Caco-2 (cell line): ENCODE measurements at regions not wholly inside any gene's neighbourhood (a gene's known extent, or its start where the extent isn't known, plus 50 kb on each side); places are given as distances from the start of the nearest gene placed in this dataset.

Experiments
- BruUV-seq: library from RNA; stranded (reverse); fragments of 400-500 nt; replicated peaks from 2 replicates; lab custom pipeline; 2021; lab: Mats Ljungman, UMichigan
- CTCF ChIA-PET: fragments of 300-600 bp; sonication (Branson Sonifier 250); formaldehyde crosslinking; loops from one replicate; lab custom pipeline; 2022; ENCODE audit warnings: antibody characterized with exemption; lab: Charles Lee
- POLR2A ChIA-PET: fragments of 300-600 bp; sonication (Branson Sonifier 250); formaldehyde crosslinking; loops from one replicate; lab custom pipeline; 2022; ENCODE audit warnings: antibody characterized with exemption; lab: Charles Lee
- DNase-seq, 2 experiments: peaks; one replicate each; pipeline versions ENCODE4 v3.0.0 to v3.0.0-alpha.2; 2020 to 2022
- H3K27me3 ChIP-seq: replicated peaks from 2 replicates; pipeline ENCODE4 v1.6.0; 2011; ENCODE audit warnings: low read length; ENCODE audit not compliant: control insufficient read depth, insufficient read depth
- H3K36me3 ChIP-seq: 2 replicates; pipeline ENCODE4 v1.5.1; 2011; ENCODE audit warnings: low read length; ENCODE audit not compliant: control insufficient read depth, insufficient read depth
- H3K4me1 ChIP-seq: fragments of 250-450 bp; sonication (Bioruptor Pico); 2 replicates; pipeline ENCODE4 v1.5.1; 2020; ENCODE audit warnings: mild to moderate bottlenecking
- H3K4me3 ChIP-seq: 2 replicates; pipeline ENCODE4 v1.5.1; 2011; ENCODE audit warnings: low read depth, mild to moderate bottlenecking, control low read depth, low read length
- H3K9me3 ChIP-seq: fragments of 250-450 bp; sonication (Bioruptor Pico); 2 replicates; pipeline ENCODE4 v1.5.1; 2020; ENCODE audit warnings: mild to moderate bottlenecking, moderate library complexity
- H3K27ac Mint-ChIP-seq: one replicate; pipeline ENCODE4 v1.8.0; 2022; ENCODE audit warnings: mixed read lengths; ENCODE audit not compliant: unreplicated experiment
- H3K27me3 Mint-ChIP-seq: one replicate; pipeline ENCODE4 v1.8.0; 2022; ENCODE audit warnings: mixed read lengths; ENCODE audit not compliant: insufficient read depth, unreplicated experiment
- H3K36me3 Mint-ChIP-seq: one replicate; pipeline ENCODE4 v1.8.0; 2022; ENCODE audit warnings: mild to moderate bottlenecking, mixed read lengths; ENCODE audit not compliant: insufficient read depth, unreplicated experiment
- H3K4me1 Mint-ChIP-seq: one replicate; pipeline ENCODE4 v1.8.0; 2022; ENCODE audit warnings: low read depth, mixed read lengths; ENCODE audit not compliant: unreplicated experiment
- H3K4me3 Mint-ChIP-seq: one replicate; pipeline ENCODE4 v1.8.0; 2022; ENCODE audit warnings: mild to moderate bottlenecking, moderate library complexity, mixed read lengths; ENCODE audit not compliant: unreplicated experiment
- H3K9me3 Mint-ChIP-seq: one replicate; pipeline ENCODE4 v1.8.0; 2022; ENCODE audit warnings: mixed read lengths; ENCODE audit not compliant: unreplicated experiment
- intact Hi-C: fragments of 100-400 bp; cut with micrococcal nuclease; formaldehyde crosslinking; loops from one replicate; pipeline ENCODE4 v1.10.0; 2022; ENCODE audit not compliant: unreplicated experiment
- TF ChIP-seq, protein P1 (sequence below), 2 experiments: fragments of 200-600 bp in 1 of 2; IDR thresholded peaks; 1 replicate in 1 of 2; 2 replicates in 1 of 2; pipeline versions ENCODE4 v1.5.1 to v1.8.0; 2011 to 2022; ENCODE audit warnings: antibody characterized with exemption in 1 of 2, control low read depth in 1 of 2, inconsistent platforms in 1 of 2, low read depth in 1 of 2, low read length in 1 of 2, mild to moderate bottlenecking in 1 of 2, moderate library complexity in 1 of 2; ENCODE audit not compliant: insufficient read depth in 1 of 2, severe bottlenecking in 1 of 2, unreplicated experiment in 1 of 2

DNA sequence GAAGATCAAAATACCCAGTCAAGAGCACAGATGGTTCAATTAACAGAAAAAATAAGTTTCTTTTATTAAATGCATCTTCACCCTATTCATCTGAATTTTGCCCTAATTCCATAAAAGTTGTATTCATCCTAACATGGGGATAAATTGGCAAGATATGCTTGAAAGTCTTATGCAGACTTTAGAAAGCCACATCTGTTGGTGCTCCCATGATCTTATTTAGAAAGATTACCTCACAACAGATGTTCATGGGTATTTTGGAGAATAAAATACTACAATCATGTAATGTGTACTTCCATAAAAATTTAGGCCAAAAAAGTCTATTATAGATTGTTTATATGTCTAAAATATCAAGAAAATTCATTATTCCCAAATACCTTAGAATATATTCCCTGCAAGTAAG, 510.3 kb downstream of the TECRL start:
- Mint-ChIP-seq H3K4me1 (no peaks in the 10 kb centered on the region), H3K36me3 (no peaks in the 10 kb centered on the region), H3K9me3 (no peaks in the 10 kb centered on the region), H3K4me3 (no peak overlapping the region), H3K27ac (no peak overlapping the region), H3K27me3 (no peaks in the 10 kb centered on the region)
- Histone ChIP-seq H3K4me1 (no peaks in the 10 kb centered on the region), H3K27me3 (no peaks in the 10 kb centered on the region), H3K4me3 (no peak overlapping the region), H3K9me3 (no peaks in the 10 kb centered on the region), H3K36me3 (no peaks in the 10 kb centered on the region)
- TF ChIP-seq, protein P1, sequence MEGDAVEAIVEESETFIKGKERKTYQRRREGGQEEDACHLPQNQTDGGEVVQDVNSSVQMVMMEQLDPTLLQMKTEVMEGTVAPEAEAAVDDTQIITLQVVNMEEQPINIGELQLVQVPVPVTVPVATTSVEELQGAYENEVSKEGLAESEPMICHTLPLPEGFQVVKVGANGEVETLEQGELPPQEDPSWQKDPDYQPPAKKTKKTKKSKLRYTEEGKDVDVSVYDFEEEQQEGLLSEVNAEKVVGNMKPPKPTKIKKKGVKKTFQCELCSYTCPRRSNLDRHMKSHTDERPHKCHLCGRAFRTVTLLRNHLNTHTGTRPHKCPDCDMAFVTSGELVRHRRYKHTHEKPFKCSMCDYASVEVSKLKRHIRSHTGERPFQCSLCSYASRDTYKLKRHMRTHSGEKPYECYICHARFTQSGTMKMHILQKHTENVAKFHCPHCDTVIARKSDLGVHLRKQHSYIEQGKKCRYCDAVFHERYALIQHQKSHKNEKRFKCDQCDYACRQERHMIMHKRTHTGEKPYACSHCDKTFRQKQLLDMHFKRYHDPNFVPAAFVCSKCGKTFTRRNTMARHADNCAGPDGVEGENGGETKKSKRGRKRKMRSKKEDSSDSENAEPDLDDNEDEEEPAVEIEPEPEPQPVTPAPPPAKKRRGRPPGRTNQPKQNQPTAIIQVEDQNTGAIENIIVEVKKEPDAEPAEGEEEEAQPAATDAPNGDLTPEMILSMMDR (IDR thresholded peaks at IDR 0.05; ENCODE audit: insufficient read depth in 1 of 2, low read depth in 1 of 2, low read length in 1 of 2, severe bottlenecking in 1 of 2, unreplicated experiment in 1 of 2): no peak
- ChIA-PET POLR2A (no interaction called here), CTCF (no interaction called here)
- DNase-seq: no peak
- intact Hi-C loops: no loop called here
- BruUV-seq: no TSS peak

DNA sequence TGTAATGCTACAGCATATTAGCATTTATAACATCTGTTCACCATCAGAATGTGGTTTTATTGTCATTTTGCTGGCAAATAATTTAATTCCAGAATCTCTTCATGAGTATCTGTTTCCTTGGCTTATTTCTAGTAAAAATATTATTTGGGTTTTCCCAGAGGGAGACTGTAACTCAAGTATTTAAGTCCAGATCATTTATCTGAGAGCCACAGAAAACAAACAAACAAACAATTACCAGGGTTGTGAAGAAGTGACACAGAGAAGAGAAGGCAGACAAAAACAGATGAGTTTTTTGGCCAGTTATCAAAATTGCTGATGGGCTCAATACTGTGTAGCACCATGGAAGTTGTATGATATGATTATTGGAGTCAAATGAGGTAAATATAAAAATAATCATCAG, 515.1 kb downstream of the TECRL start:
- Histone ChIP-seq H3K4me1 (no peaks in the 10 kb centered on the region), H3K4me3 (no peak overlapping the region), H3K27me3 (no peaks in the 10 kb centered on the region), H3K9me3 (no peaks in the 10 kb centered on the region), H3K36me3 (no peaks in the 10 kb centered on the region)
- TF ChIP-seq, protein P1 (IDR thresholded peaks at IDR 0.05; ENCODE audit: insufficient read depth in 1 of 2, low read depth in 1 of 2, low read length in 1 of 2, severe bottlenecking in 1 of 2, unreplicated experiment in 1 of 2): no peak
- H3K27ac Mint-ChIP-seq: no peak overlapping the region
- BruUV-seq: no TSS peak
- no peak overlapping the region for H3K4me3 Mint-ChIP-seq
- no peaks in the 10 kb centered on the region for H3K9me3 Mint-ChIP-seq
- POLR2A ChIA-PET: no interaction called here
- no peak for DNase-seq
- CTCF ChIA-PET: no interaction called here
- H3K36me3 Mint-ChIP-seq: no peaks in the 10 kb centered on the region
- no peaks in the 10 kb centered on the region for H3K4me1 Mint-ChIP-seq
- intact Hi-C loops: no loop called here
- H3K27me3 Mint-ChIP-seq: no peaks in the 10 kb centered on the region

DNA sequence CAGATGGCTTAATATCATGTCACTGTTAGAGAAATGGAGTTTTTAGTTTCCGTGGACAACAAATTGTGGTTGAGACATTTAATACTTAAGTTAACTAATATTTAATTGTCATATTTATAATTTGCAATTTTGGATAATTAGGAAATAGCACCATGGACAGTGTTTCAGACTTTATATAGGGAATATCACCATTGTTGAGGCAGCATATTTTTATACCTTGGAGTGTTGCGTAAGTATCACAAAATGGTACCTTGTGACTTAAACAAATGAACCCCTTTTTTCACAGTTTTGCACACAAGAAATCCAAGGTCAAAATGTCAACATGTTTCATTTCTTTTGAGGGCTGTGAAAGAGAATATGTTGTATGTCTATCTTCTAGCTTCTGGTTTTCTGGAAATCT, 539.9 kb downstream of the TECRL start:
- ChIA-PET POLR2A (no interaction called here), CTCF (no interaction called here)
- Histone ChIP-seq H3K9me3 (no peaks in the 10 kb centered on the region), H3K4me3 (no peak overlapping the region), H3K36me3 (no peaks in the 10 kb centered on the region), H3K27me3 (no peaks in the 10 kb centered on the region), H3K4me1 (no peaks in the 10 kb centered on the region)
- Mint-ChIP-seq H3K9me3 (no peaks in the 10 kb centered on the region), H3K36me3 (no peaks in the 10 kb centered on the region), H3K4me1 (no peaks in the 10 kb centered on the region), H3K27me3 (no peaks in the 10 kb centered on the region), H3K4me3 (no peak overlapping the region), H3K27ac (no peak overlapping the region)
- intact Hi-C loops: no loop called here
- DNase-seq: no peak
- BruUV-seq: no TSS peak
- TF ChIP-seq, protein P1 (IDR thresholded peaks at IDR 0.05; ENCODE audit: insufficient read depth in 1 of 2, low read depth in 1 of 2, low read length in 1 of 2, severe bottlenecking in 1 of 2, unreplicated experiment in 1 of 2): no peak
